IPS-NIHi11 (cell line): ENCODE measurements at regions not wholly inside any gene's neighbourhood (a gene's known extent, or its start where the extent isn't known, plus 50 kb on each side); places are given as distances from the start of the nearest gene placed in this dataset.

Source experiments
- DNase-seq: peaks from one replicate; pipeline ENCODE4 v3.0.0; 2012; ENCODE audit warnings: mixed read lengths, low spot score

DNA sequence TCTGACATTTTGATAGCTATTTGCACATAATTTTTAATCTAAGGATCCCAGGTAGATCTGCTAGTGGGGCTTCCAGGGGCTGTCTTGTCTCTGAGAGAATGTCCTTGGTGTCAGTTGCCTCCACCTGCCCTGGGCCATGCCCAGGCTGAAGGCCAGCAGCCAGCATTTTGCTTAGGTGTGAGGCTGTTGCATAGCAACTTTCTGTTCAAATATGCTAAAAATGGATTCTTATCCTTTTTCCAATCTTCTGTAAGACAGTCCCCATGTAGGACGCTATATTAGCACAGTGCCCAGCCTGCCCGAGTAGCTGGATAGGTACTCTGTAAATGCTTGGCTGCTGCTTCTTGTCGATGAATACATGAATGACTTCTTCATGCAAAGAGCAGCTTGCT is 62.5 kb upstream of the CITED2 start:
- no peak for DNase-seq

- no peak for DNase-seq
Measured at GRCh38 chr6:139436200-139436956, 61.9 kb upstream of the CITED2 start.

- no peak for DNase-seq
Measured at GRCh38 chr6:139433631-139434419, 59.4 kb upstream of the CITED2 start.

DNA sequence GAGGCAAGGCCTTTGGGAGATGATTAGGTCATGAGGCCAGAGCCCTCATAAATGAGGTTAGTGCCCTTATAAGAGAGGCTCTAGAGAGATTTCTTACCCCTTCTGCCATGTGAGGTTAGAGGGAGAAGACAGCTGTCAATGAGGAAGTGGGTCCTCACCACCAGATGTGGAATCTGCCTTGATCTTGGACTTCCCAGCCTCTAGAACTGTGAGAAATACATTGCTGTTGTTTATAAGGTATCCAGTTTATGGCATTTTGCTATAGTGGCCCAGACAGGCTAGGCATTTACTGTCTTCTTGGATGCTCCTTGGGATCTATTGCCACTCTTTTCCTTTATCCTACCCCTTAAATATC is 57.1 kb upstream of the CITED2 start:
- DNase-seq = no peak

DNA sequence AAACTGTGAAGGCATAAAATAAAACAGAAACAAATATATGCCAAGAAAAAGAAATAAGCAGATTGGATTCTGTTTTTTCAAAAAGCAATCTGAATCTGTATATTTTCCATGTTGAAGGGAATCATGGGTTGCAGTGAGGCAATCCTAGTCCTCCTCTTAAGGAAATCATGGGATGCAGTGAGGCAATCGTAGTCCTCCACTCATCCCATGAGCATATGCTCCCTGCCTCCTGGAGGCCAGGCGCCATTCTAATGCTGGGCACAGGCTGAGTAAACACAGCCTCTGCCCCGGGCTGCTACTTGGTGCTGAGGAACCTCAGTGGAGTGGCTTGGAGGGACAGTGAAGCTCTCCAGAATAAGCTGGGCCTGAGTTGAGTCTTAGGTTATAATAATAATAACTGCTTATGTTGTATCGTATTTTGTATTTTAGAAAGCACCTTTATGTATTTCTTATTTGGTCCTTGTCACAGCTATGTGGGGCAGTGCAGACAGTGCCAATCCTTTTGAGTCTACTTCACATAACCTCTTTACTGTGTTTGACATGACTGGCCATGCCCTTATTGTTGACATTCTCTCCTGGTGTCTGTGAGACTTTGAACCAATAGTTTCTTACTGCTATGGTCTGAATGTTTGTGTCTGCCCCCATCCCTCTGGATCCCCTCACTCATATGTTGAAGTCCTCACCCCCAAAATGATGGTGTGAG is 56.6 kb upstream of the CITED2 start:
- no peak for DNase-seq

- no peak for DNase-seq
Measured at GRCh38 chr6:139429580-139430145, 55.2 kb upstream of the CITED2 start.

DNA sequence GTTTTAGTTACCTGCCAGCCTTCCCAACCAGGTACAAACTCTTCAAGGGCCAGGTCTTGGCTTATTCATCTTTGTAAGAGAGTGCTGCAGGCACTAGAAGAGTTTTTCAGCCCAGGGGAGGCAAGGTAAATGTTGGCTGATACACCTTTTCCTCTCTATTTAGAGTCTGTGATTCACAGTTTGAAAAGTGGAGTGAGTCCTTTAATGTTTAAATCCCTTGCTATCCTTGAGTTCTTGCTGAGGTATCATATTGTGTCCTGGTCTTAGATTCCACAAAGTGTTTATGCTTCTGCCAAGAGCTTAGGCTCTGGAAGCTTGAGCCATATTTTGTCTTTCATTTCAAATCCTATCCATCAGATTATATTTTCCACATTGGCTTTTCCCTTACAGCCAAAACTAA is 52.8 kb upstream of the CITED2 start:
- no peak for DNase-seq

- no peak for DNase-seq
Measured at GRCh38 chr6:139426795-139427194, 52.3 kb upstream of the CITED2 start.

DNA sequence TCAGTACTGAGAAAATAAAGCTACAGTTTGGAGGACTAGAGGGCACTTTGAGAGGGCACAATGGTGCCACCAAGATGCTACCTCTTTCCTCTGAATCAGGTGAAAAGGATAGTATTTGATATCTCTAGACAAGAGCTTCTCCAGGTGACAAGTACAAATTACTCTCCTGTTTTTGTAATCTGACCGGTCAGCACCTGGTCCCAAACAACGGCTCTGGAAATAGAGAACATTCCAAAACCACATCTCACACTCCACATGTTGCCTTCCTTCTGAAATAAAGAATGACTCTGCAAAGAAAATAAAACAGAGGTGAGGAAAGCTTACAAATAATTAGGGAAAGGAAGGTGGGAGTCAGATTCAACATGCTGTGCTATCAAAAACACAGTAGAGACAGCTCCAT is 51.3 kb upstream of the CITED2 start:
- no peak for DNase-seq

DNA sequence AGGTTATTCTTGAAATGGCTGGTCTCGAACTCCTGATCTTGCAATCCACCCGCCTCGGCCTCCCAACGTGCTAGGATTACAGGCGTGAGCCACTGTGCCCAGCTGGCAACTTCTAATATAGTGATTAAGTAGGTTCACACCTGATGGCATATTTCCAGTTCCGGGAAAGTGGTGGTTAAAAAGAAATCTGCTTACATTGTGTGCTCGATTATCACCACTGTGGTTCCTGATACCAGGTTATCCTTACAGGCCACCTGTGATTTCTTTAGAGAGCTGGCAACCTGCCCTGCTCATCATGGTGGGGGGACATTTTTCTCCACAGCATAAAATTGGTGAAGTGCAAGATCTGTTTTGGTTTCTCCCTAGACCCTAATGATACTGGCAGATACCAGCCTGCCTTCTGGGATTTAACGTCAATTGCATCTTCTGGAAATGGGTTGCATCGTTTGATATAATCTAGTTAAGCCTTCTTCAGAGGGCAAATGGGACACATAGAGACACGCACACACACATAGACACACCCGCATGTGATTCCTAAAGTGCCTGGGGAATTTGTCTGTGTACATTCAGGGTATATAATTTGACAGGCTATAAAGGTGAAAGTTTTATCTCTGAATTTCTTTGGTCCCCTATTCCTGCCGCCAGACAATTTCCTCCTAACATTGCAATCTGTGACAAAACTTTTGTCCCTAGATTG is 49.7 kb upstream of the CITED2 start:
- DNase-seq = no peak
